Kidney tubule cell (primary cell): ENCODE measurements at regions not wholly inside any gene's neighbourhood (a gene's known extent, or its start where the extent isn't known, plus 50 kb on each side); places are given as distances from the start of the nearest gene placed in this dataset.

ENCODE experiments used
- DNase-seq: peaks from one replicate; pipeline ENCODE4 v3.0.0-alpha.2; 2018; ENCODE audit warnings: low spot score

DNA sequence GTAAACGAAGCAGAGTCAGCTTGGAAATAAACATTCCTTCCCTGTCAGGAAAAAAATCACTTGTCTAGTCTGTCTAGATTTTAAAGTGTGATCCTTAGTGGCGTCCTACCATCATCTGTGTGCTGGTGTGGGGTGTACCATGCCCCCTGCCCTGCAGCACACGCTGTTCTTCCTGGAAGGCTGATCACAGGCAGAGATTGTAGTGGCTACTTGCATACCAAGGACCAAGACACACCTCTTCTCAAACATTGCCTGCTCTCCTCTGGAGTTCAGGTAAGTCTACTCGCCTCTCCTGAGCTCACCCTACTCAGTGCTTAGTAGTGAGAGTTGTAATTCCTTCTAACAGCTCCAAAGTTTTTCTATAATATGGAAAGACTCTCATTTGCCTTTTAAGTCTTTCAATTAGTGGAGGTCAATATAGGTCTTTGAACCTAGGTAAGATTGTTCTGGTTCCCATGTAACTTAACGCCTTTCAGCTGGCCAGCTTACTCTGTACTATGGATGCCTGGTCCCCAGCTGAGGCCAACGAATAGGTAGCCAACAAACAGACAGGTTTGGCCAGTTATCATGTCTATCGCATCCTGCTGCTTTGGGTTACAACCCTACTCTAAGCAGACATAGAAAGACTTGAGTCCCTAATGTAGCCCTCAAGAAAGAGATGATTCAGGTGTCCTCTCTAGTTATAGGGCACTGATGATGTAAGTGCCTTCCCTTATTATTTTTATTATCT lies 55.4 kb downstream of the XCL1 start:
- DNase-seq = no peak

- DNase-seq = no peak
Measured at GRCh38 chr1:168634951-168635532, 58.6 kb downstream of the XCL1 start.

GRCh38 chr1:168636200-168636599 lies 59.8 kb downstream of the XCL1 start:
- peak; percentile 44 for DNase-seq

GRCh38 chr1:168636642-168637111 lies 60.3 kb downstream of the XCL1 start:
- peak; percentile 72 for DNase-seq

GRCh38 chr1:168637350-168637991 lies 61.1 kb downstream of the XCL1 start:
- DNase-seq = peak; percentile 55

DNA sequence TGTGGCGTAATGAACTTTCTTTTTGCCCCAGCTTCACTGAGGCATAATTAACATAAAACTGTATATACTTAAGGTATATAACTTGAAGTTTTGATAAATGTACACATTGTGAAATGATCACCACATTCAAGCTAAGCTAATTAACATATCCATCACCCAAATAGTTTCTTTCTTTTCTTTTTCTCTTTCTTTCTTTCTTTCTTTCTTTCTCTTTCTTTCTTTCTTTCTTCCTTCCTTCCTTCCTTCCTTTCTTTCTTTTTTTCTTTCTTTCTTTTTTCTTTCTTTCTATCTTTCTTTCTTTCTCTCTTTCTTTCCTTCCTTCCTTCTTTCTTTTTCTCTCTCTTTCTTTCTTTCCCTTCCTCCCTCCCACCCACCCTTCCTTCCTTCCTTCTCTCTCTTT lies 62.5 kb downstream of the XCL1 start:
- no peak for DNase-seq

GRCh38 chr1:168640182-168640581 lies 63.8 kb downstream of the XCL1 start:
- no peak for DNase-seq

DNA sequence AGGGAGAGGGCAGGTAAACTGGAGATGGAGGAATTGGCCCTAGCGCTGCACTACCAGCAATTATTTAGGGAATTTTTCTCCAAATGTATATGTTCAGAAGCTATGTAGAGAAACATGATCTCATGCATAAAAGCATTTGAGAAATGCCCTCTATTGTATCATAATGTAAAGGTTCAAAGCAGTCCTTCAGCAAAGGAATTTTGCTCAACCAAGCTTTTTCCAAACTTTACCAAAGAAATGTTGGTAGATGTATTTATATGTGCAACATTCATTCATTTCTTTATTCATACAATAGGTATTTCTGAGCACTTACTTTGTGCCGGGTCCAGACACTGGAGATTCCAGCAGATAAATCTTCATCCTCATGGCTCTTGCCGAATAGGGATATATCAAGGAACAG lies 64.4 kb downstream of the XCL1 start:
- DNase-seq = no peak

DNA sequence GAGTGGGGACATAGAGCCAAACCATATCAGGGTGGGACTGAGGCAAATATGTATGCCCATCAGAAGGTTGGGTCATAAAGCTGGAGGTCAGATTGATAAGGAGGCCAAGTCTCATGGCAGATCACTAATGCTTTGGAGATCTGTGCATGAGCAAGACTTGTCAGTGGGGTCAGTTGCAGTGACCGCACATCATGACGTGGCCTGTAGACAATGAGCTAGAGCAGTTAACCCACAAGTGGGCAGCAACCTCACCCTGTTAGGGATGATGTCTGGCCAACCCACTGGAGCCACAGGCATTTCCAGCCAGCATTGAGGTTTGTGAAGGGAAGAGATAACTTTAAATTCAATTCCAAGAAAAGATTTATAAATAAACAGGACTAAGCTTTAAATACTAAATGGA lies 66.7 kb downstream of the XCL1 start:
- DNase-seq = peak; percentile 30
